Amygdala (tissue), 56 donors: ENCODE measurements at regions not wholly inside any gene's neighbourhood (a gene's known extent, or its start where the extent isn't known, plus 50 kb on each side); places are given as distances from the start of the nearest gene placed in this dataset.
A peak's percentile ranks its signal among the peaks of the same experiment; 100 is the strongest.
"Not testable (repeated sequence)": the region's sequence is repeated elsewhere in the genome, so short reads cannot be mapped to it uniquely, and the experiment has no call there.

Source experiments
- DNase-seq, 56 donors: peaks; one replicate each; lab custom pipeline; 2025; lab: John Stamatoyannopoulos, UW

DNA sequence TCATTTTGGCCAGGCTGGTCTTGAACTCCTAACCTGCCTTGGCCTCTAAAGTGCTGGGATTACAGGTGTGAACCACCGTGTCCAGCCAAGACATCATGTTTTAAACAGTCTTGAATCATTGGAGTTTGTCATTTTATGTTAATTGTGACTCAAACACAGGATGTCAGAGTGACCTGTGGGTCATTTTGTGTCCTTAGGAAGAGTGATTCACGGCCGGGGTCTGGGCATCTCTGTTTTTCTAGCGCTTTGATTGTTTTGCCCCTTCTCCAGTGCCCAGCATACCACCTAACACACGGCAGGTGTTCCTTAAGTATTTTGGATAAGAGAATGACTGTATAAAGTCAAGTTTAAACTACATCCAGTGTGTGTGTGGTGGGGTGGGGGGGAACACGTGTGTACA, 183.7 kb upstream of the KLF6 start:
- no peak for DNase-seq

DNA sequence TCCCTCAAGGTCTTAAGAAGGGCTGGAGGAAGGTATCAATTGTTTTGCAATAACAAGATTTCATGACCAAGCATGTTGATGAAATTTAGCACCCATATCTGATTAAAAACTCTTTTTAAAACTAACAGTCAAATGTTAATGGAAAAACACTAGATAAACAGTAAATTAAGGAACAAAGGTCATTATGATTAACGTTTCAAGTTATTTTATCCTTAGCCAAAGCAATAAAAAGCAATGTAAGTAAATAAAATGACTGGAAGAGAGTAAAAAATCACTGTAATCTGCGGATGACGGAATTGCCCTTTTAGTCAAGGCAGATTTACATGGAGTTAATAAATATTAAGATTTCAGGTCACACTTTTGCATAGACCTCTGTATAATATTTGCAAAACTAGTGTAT, 179.5 kb upstream of the KLF6 start:
- no peak for DNase-seq

DNA sequence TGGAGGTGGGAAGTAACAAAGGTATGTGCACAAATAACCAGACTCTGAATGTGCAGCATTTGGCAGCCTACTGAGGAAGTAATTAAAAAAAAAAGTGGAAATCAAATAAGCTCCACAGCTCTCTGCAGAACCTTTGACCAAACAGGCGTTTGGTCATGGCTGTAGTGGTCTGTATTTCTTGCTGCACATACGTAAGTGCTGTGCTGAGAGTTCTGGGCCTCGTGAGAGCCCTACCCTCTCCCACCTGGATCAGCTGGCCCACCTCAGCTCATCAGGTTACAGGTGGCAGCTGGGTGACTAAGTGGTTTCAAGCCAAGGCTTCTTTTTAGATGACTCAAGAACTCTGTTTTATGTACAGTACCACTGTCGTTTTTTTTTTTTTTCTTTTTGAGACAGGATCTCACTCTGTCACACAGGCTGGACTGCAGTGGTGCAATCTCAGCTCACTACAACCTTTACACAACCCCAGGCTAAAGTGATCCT, 178.2 kb upstream of the KLF6 start:
- DNase-seq: no peak

DNA sequence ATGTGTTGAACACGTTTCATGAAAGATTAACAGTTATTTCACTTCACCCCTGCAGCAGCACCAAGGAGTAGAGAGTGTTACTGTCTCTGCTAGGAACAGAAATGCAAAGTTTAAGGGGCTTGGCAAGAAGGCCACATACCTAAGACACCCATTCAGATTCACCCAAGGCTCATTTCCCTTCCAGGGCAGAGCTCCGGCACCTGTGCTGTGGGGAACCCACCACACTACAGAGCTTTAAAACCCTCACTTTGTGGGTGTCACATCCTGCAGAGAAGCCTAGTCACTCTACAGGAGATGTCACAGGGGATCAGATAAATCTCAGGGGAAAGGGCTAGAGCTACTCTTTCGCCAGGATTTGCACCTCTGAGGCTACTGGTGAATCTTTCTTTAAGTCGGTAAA, 176.1 kb upstream of the KLF6 start:
- DNase-seq: no peak

DNA sequence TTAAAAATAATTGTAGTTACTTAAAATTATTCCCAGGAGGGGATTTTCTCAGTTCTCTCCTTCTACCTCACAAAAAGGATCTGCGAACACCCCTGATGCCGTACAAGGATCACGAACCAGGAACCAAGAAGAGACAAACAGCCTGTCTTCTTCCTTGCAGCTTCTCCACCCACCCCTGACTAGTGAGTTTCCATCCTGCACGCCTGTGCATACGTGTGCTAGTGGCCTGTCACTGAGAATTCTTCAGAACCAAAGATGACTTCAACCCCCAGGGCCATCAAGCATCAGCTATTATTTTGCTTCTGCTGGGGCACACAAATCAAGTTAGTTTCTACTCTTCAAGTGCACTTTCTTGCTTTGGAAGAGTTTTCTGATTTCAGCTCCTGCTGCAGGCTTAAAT, 175.5 kb upstream of the KLF6 start:
- DNase-seq: no peak

DNA sequence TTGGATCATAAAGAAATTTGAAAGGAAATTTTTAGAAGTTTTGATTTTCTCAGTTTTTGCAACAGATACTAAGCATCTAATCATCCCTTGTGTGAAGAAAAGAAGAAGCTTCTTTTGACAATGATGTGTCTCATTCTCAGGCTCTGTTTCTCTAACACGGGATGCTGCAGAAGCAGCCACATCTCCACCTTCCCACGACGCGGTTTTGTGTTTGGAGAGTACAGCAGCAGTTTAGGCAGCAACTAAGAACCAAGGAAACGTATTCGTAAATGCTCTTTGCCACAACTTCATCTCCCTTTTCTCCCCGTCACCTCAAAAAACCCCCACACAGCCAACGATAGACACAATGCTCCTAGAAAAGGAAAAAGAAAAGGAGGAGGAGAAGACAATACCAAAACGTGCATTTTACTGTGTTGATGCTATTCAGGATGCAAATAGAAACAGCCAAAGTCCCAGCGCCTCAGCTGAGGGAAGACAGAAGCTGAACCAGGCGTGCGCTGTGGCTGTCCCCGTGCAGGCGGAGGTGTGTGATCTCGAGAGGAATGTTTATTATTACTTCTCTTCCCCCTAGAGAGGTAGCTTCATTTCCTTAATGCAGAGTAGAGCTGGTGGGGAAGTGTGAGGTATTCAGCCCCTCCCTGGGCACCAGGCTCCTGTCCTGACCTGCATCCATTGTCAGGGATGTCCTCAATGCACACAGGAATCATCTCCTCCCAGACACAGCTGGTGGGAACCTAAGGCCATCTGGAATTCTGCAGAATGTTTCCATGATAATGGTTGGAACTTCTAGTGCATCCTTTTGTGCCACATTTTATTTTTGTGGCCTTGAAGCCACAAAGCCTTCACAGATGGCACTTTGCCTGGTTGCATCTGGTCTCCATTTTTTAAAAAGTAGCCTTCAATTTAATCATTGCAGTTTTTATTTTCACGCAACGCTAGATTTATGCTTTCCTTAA, 174.6 kb upstream of the KLF6 start:
- DNase-seq: no peak

DNA sequence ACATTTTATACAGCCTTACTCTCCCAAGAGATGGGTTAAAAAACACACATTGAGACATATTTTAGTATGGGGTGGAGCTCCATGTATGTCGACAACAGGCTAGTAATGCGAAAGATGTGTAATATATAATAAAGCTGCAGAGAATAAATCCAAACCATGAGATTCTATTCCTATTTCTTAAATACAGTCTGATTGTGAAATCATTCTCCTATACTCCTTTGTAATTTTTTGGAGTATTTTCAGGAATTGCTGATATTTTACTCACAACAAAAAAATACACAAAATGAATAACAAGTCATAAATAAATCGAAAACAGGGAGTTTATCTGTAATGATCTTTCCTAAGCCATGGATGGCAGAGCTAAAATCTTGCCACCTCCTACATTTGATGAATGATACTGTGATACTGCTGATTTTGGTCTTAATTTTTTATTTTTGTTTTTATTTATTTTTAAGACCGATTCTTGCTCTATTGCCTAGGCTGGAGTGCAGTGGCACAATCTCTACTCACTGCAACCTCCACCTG, 173.5 kb upstream of the KLF6 start:
- no peak for DNase-seq

DNA sequence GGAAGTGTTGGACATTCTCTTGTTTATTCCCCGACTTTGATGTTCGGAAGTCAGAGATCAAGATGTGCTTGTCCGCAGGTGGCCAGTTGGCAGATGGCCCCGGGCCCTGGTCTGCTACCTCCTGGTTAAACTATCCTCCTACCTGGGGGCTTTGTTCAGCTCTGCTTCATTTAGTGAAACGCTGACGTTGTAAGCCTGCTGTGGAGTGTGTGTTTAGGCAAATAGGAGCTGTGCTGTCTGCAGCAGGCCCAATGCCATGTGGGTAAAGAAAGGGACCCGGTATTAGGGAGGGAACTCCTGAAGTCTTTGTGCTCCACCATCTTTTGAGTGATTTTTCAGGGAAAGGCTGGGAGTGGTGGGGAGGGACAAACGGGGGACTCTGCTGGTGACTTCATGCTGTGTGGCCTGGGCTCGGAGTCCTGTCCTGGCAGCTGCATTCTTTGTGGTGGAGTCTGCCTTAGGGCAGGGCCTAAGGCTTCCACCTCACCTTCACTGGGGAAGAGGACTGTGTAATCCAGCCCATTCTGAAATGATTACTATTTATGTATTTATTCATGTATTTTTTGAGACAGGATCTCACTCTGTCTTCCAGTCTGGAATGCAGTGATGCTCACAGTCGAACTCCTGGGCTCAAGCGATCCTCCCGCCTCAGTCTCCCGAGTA, 171.1 kb upstream of the KLF6 start:
- no peak for DNase-seq

DNA sequence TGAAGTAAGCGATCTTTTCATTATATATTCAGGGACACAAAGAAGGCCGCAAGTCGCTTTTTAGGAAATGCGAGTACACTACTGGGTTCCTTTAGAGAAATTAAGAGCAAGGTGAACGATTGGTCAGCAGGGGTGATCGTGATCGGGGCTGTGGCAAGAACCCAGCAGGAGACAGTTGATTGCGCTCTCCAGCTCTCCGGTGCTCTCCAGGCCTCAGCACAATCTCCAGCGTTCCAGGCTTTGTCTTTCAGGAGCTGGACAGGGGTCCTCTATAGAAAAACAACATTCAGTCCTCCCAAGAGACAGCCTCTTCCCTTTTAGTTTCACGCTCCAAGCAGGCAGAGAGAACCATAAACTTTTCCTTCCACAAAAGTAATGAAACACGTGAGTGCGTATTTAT, 170.5 kb upstream of the KLF6 start:
- no peak for DNase-seq

DNA sequence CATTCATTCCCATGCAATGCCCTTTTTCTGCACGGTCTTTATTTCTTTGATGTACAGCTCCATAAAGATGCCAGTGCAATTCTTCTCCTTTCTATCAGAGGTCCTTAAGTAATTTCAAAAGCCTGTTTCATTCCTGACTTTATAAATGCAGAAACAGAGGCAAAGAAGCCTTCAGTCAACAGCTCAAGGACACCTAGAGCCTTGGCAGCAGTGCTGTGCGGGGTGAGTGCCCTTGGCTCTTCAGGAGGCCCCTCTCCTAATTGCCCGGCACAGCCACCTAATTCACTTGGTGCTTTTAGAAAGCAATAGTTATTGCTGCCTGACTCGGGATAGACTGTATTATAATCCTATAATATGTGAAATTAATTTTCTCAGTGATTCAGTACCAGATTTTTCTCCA, 169.6 kb upstream of the KLF6 start:
- no peak for DNase-seq

DNA sequence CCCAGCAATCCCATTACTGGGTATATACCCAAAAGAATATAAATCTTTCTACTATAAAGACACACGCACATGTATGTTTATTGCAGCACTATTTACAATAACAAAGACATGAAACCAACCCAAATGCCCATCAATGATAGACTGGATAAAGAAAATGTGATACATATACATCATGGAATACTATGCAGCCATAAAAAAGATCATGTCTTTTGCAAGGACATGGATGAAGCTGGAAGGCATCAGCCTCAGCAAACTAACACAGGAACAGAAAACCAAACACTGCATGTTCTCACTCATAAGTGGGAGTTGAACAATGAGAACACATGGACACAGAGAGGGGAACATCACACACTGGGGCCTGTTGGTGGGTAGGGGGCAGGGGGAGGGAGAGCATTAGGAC, 169.0 kb upstream of the KLF6 start:
- DNase-seq: not testable (repeated sequence)

DNA sequence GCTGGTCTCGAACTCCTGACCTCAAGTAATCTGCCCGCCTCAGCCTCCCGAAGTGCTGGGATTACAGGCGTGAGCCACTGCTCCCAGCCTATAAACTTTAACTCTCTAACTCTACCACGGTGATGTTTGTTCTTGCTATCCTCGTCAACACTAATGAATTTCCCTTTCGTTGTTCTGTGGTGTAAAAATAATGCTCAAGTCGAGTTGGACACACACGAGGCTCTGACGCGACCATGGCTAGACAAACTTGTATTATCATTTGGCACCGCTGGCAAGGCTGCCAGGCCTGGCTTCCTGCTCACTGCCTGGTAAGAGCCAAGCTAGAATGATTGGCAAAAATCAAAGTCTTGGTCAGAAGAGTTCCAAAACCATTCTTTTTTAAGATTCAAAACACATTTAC, 167.0 kb upstream of the KLF6 start:
- no peak for DNase-seq

DNA sequence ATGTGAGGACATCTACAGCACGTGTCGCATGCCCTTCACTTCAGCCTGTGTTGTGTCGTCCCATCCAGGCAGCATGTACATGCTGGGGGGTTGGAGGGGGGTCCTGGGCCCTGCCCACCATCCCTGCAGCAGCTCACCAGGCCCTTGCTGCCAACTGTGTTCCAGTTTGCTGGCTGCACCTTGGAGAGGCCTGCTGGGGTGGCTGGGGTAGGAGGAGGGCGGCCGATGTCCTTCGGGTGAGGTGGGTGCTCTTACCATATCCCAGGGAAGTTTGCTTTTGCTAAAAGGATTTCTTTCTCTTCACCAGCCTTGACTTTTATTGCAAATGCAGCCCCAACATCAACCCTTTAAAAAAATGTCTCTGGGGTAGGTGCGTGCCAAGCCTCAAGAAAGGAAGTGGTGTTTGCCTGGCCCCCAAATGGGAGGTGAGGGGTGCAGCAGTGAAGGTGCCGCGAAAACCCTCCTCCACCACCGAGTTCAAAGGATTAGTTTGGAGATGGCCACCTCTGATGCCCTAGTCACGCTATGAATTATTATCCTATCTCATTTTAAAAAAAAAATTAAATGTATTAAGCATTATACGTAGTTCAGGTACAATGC, 165.8 kb upstream of the KLF6 start:
- no peak for DNase-seq

DNA sequence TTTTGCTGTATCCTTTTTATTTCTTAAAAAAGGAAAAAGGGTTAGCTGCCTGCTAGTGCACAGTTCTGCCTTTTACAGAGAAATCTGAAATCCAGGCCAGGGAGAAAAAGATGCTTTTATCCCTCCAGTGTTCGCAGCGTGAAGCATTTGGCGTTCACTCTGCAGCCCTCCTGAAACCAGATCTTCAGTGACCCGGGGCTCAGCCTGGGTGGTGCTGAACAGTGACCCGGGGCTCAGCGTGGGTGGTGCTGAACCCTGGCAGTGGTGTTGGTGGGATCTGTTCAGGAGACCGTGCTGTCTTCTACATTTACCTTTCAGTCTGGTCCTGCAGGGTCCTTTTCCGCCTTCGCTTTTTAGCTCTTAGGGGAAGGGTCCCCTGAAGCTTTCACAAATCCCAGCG, 164.7 kb upstream of the KLF6 start:
- no peak for DNase-seq

DNA sequence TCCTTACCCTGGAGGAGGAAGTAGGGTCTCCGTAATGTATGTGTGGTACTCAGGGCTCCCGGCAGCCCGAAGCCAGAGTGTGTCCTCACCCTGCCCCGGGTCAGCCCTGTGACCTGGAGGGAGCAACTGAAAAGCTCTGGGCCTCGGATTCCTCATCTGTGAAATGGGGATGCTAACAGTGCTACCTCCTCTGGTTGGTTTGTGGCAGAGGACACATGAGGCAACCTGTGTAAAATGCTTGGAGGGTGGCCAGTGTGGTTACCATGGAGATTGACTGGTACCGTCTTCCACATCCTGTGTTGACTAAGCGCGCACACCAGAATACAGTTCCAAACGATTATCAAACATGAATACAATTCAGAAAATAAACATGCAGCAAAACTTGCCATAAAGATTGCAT, 163.8 kb upstream of the KLF6 start:
- DNase-seq: peak in 4 of 56 donors; percentile 2 to 33 (median 6)

DNA sequence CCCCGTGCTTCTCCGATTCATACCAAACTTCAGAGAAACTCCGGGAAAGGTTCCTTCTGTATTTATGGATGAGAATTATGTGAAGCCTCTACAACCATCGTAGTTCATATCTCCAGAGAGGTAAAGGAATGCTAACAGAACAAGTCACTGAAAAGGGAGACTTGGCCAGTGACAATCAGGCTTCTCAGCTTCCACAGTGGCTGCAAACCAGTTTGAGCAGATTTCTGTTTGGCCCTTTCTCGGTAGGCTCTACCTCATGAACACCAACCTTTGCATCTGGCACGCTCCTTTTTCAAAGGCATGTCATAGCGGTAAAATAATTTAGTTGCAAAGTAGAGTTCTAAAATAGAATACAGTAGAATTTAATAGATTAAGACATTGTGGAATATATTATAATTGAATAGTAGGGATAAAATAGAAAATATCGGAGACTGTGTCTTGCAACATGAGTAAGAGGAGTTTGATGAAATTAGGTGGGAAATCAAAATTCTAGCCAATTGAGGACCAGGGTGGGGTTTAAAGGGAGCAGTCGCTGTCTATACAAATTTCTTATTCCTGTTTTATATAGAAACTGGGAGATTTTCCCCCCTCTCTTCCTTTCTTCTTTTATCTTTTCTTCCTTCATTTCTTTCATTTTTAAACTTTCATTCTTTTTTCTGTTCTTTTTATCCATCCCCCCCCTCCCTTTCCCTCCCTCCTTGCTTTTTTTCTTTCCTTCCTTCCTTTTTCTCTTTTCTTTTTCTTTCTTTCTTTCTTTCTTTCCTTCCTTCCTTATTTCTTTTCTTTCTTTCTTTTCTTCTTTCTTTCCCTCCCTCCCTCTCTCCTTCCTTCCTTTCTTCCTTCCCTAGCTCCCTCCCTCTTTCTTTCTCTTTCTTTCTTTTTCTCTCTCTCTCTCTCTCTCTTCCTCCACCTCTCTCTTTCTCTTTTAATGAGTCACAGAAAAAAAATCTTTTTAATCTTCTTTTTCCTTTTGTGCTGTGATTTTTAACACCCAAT, 161.5 kb upstream of the KLF6 start:
- no peak for DNase-seq

DNA sequence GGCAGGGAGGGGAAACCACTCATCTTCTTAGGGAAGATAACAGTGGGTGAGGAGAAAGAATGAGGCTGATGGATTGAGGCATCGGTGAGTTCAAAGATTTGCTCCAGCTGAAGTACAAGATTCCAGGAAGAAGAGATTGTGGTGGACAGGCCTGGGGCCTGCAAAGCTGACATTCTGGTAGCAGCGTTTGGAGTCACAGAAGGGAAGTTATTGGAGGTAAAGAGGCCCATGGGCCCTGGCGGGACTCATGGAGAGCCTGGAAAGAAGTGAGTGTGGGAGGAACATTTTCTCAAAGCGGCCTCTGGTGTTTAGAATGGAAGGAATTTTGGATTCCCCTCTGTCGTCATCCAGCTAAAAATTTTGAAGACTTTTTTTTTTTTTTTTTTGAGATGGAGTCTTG, 160.0 kb upstream of the KLF6 start:
- no peak for DNase-seq

DNA sequence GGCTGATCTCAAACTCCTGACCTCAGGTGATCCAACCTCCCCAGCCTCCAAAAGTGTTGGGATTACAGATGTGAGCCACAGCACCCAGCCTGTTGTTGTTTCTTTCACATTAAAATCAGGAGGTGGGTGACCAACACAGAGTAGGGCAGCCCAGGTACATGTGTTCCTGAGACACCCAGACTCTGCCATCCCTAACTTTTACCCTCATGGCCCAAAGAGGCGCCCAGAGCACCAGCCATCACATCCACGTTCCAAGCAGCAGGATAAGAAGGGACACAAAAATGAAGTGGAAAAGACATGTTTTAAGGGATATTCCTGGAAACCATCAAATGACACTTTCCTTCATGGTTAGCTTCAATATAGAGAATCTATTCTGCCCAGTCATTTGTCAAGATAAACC, 159.6 kb upstream of the KLF6 start:
- no peak for DNase-seq

DNA sequence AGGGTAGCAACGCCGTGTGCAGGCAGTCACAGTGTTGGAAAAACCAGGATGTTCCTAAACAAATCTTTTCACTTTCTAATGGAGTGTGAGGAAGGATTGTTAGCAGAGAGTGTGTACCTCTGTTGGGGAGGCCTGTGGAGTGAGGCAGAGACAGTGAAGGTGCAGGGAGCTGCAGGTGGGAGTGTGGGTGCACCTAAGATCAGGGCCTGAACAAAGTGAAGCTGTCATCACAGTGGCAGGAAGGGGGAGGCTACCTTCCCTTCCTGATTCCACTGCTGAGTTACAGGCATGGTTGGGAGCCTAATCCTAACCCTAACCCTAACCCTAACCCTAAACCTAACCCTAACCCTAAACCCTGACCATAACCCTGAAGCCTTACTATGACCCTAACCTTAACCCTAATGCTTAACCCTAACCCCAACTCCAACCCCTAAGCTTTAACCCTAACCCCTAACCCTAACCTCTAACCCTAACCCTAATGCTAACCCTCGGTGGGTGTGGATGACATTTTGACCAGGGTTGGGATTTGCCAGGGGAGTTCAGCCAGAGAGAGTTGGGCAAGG, 158.8 kb upstream of the KLF6 start:
- DNase-seq: no peak
